Kidney epithelial cell (primary cell): ENCODE measurements at regions not wholly inside any gene's neighbourhood (a gene's known extent, or its start where the extent isn't known, plus 50 kb on each side); places are given as distances from the start of the nearest gene placed in this dataset.

Source experiments
- DNase-seq: peaks from one replicate; pipeline ENCODE4 v3.0.0-alpha.2; 2010; ENCODE audit warnings: low read depth
- H3K27me3 ChIP-seq: 2 replicates; pipeline ENCODE4 v1.6.0; 2011; ENCODE audit warnings: low read length; ENCODE audit not compliant: control insufficient read depth, insufficient read depth
- H3K36me3 ChIP-seq: 2 replicates; pipeline ENCODE4 v1.5.1; 2011; ENCODE audit warnings: low read length; ENCODE audit not compliant: control insufficient read depth, insufficient read depth
- H3K4me3 ChIP-seq: 2 replicates; pipeline ENCODE4 v1.5.1; 2011; ENCODE audit warnings: low read depth, mild to moderate bottlenecking, control low read depth, low read length
- TF ChIP-seq, protein P1 (sequence below): IDR thresholded peaks from 2 replicates; pipeline ENCODE4 v1.5.1; 2011; ENCODE audit warnings: mild to moderate bottlenecking, moderate library complexity, low read length, control low read depth, inconsistent platforms; ENCODE audit not compliant: insufficient read depth, poor library complexity, severe bottlenecking

DNA sequence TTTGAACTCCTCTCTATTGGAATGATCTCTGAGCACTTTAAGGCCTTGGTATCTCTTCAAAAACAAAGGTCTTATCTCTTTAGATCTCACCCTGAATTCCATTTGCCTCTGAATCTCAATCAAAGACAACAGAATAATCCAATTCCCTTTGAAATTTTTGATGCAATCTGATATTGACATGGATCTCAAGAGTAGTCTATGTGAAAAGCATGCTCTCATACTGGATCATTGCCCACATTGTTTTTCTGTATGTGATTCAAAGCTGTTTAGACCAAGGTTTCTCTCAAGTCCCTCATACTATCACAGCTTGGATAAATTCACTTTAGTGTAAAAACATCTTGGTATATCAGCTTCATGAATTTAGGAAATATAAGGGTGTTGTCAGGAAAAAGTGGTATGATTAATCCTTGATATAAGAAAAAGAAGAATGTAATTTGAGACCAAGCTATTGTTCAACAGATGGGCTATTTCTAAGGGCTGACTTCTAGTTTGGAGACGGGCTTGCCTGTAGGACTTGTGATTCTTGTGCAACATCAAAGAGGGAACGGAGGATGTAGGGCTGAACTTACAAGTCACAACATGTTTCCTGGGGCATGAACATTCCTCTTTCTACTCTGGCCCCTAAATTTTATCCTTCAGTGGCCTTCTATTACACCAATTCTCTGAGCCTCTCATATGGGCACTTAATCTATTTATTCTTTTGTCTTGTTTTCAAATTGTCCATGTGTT is 77.9 kb upstream of the CITED2 start:
- no peak overlapping the region for H3K4me3 ChIP-seq
- DNase-seq = no peak
- H3K36me3 ChIP-seq = no peaks in the 10 kb centered on the region
- H3K27me3 ChIP-seq = no peaks in the 10 kb centered on the region
- TF ChIP-seq, protein P1, sequence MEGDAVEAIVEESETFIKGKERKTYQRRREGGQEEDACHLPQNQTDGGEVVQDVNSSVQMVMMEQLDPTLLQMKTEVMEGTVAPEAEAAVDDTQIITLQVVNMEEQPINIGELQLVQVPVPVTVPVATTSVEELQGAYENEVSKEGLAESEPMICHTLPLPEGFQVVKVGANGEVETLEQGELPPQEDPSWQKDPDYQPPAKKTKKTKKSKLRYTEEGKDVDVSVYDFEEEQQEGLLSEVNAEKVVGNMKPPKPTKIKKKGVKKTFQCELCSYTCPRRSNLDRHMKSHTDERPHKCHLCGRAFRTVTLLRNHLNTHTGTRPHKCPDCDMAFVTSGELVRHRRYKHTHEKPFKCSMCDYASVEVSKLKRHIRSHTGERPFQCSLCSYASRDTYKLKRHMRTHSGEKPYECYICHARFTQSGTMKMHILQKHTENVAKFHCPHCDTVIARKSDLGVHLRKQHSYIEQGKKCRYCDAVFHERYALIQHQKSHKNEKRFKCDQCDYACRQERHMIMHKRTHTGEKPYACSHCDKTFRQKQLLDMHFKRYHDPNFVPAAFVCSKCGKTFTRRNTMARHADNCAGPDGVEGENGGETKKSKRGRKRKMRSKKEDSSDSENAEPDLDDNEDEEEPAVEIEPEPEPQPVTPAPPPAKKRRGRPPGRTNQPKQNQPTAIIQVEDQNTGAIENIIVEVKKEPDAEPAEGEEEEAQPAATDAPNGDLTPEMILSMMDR = no peak

DNA sequence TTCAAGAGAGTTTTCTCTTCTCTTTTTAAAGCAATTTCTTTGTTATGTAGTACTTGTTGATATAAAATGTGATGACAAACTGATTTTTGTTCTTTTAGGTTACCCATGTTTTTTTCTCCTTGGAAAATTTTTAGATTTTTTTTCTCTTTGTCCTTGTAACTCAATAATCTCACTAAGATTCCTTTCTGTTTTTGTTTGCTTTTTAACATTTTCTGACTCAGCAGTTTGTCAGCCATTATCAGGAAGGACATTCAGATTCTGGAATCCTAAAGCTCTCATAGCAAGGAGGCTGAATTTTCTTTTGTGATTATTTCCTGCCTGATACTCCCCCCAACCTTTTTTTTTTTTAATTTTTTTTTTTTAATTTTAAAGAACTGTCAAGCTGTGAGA is 75.2 kb upstream of the CITED2 start:
- no peak for DNase-seq
- Histone ChIP-seq H3K4me3 (no peak overlapping the region), H3K36me3 (no peaks in the 10 kb centered on the region), H3K27me3 (no peaks in the 10 kb centered on the region)
- TF ChIP-seq, protein P1 = no peak

DNA sequence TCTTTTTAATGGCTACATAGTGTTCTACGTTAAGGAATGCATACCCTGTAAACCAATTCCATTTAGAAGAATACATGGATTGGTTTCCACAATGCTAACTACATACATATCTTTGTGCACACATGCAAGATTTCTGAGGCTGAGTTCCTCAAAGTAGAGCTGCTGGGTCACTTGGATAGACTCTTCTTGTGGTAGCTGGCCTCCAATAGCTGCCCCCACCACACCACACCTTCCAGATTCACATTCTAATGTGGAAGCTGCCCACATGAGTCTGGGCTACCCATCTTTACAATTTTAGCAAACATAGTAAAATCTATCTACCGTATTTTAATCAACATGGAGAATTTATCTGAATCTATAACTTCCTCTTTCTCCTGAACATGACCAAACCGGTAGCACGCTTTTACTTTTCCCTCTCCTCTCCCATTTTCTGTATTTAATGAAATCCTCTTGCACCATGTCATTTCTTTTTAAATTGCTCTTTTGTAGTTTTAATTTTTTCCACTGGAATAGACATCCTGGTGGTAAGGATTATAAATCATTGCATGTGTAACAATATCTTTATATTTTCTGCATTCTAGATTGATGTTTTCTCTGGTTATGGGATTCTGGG is 74.7 kb upstream of the CITED2 start:
- no peak for DNase-seq
- H3K27me3 ChIP-seq = no peaks in the 10 kb centered on the region
- H3K36me3 ChIP-seq = no peaks in the 10 kb centered on the region
- no peak overlapping the region for H3K4me3 ChIP-seq
- TF ChIP-seq, protein P1 = no peak

DNA sequence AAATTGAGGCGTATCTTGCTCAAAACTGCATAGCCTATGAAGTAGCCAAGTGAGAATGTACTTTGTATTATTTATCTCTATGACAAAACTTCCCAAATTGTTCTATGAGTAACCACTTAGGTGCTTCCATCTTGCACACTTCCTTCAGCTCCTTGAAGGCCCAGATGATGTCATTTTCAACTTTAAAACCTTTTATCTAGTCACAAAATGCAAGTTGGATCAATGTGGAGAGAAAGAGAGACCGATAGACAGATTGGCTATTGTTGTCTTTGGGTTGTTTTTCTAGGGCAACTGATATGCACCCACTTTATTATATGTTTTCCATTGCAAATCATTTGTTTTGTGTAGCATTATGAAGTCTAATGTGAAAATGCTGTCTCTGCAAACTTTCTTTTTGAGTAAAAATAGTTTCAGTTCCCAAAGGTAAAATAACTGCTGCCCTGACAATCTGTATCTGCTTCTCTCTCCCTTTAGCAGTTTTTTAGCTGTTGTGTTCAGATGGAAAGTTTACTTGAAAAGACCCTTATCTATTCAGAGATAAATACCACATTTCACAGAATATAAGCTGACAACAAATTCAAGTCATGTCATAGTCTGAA is 73.7 kb upstream of the CITED2 start:
- no peak for DNase-seq
- H3K27me3 ChIP-seq = no peaks in the 10 kb centered on the region
- H3K36me3 ChIP-seq = no peaks in the 10 kb centered on the region
- TF ChIP-seq, protein P1 = no peak
- H3K4me3 ChIP-seq = no peak overlapping the region

DNA sequence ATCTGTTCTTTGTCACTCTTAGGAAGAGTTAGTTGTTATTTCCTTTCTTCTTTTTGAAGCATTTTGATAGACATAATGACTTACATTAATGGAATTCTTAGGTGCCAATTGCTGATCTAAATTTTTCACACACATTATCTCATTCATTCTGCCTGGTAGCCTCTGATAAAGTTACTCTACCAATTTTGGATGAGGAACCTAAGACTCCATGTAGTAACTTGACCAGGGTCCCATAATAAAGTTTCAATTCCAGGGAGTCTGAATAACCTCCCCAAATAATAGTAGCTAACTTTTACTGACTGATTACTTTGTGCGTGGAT is 73.2 kb upstream of the CITED2 start:
- no peaks in the 10 kb centered on the region for H3K27me3 ChIP-seq
- no peak overlapping the region for H3K4me3 ChIP-seq
- TF ChIP-seq, protein P1 = no peak
- H3K36me3 ChIP-seq = no peaks in the 10 kb centered on the region
- no peak for DNase-seq
